ENCODE measurements at regions not wholly inside any gene's neighbourhood (a gene's known extent, or its start where the extent isn't known, plus 50 kb on each side); places are given as distances from the start of the nearest gene placed in this dataset.
A peak's percentile ranks its signal among the peaks of the same experiment; 100 is the strongest.
"Not testable (repeated sequence)": the region's sequence is repeated elsewhere in the genome, so short reads cannot be mapped to it uniquely, and the experiment has no call there.

DNA sequence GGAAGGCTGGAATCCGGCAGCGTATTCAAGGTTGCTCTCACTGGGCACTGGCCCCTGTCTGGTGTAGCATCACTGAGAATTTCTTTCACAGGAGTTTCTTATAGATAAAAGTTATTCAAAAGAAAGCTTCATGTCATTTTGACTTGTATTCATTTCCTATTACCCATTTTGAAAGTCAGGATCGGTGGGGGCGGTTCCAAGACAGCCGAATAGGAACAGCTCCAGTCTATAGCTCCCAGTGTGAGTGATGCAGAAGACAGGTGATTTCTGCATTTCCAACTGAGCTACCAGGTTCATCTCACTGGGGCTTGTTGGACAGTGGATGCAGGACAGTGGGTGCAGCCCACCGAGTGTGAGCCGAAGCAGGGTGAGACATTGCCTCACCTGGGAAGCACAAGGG, 51.5 kb upstream of the CDC42EP3 start:
- not testable (repeated sequence) for H3K4me3 ChIP-seq (ENCODE audit: low read depth in 1 of 3, low read length in 3 of 3); H3K27ac ChIP-seq (ENCODE audit: low read depth in 1 of 3, low read length in 2 of 3); H3K27me3 ChIP-seq (ENCODE audit: control insufficient read depth in 3 of 3, insufficient read depth in 3 of 3, low read length in 3 of 3); H3K4me1 ChIP-seq (ENCODE audit: control insufficient read depth in 3 of 3, insufficient read depth in 2 of 3, low read depth in 1 of 3, low read length in 2 of 3); H3K36me3 ChIP-seq (ENCODE audit: control insufficient read depth in 3 of 3, insufficient read depth in 2 of 3, low read depth in 1 of 3, low read length in 3 of 3); FAIRE-seq; H3K9me3 ChIP-seq (ENCODE audit: control insufficient read depth in 2 of 2, insufficient read depth in 1 of 2, low read depth in 1 of 2, low read length in 1 of 2); DNase-seq
- WGBS, 3 donors = 79 to 98% (median 97%) methylated on average over 7 of the region's 7 CpGs

DNA sequence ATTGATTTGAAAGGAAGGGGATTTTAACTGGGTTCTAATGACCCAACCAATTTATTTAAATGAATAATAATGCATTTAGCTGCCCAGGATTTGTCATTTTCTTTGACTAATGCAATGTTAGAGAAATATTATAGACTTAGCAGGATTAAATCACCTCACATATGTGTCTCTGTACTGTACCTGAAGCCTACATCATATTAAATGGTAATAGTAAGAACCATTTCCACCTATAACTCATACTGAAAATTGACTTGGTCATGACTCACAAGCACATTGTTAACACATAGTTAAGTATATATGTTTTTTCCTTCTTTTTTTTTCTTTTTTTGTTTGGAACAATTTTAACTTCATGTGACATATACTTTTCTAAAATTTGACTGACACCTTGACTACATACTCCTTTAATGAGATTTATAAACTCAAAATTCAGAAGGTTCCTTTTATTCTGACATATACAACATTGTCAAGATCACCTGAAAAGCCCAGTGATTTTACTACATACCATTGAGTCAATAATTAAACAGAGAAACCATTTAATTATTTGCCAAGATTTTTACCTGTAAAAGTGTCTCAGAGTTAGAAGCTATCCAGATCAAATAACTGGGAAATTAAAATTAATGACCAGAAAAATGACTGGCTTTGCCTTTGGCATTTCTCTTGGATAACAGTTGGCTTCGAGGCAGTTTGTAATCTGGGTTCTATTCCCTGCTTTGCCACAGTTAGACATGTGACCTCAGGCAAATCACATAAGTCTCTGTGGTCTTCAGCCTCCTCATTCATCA, 58.8 kb upstream of the CDC42EP3 start:
- Histone ChIP-seq H3K4me3 (ENCODE audit: low read depth in 1 of 3, low read length in 3 of 3) (no peak overlapping the region), H3K27ac (ENCODE audit: low read depth in 1 of 3, low read length in 2 of 3) (no peak overlapping the region), H3K4me1 (ENCODE audit: control insufficient read depth in 3 of 3, insufficient read depth in 2 of 3, low read depth in 1 of 3, low read length in 2 of 3) (no peaks in the 10 kb centered on the region), H3K9me3 (ENCODE audit: control insufficient read depth in 2 of 2, insufficient read depth in 1 of 2, low read depth in 1 of 2, low read length in 1 of 2) (no peaks in the 10 kb centered on the region), H3K27me3 (ENCODE audit: control insufficient read depth in 3 of 3, insufficient read depth in 3 of 3, low read length in 3 of 3) (no peaks in the 10 kb centered on the region), H3K36me3 (ENCODE audit: control insufficient read depth in 3 of 3, insufficient read depth in 2 of 3, low read depth in 1 of 3, low read length in 3 of 3) (no peaks in the 10 kb centered on the region)
- FAIRE-seq (no peak), DNase-seq (no peak)
- 17 to 57% (median 26%) methylated on average over 1 of the region's 1 CpG for WGBS, 3 donors

DNA sequence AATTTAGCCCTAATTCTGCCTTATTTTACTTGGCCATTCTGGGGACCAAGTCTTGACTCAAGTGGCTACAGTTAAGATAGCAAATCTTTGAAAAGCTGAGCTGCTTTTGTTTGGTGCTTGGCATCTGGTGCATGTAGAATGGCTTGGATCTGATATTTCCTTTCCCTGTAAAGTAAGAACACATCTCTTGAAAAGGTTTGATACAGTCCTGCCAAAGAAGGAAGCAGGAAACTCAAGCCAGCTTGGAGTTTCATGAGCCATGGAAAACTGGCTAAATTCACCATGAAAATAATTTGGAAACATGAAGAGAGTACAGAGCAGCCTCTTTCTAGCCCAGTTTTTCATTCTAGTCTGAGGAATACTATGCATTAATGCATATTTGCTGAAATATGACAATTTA, 61.0 kb upstream of the CDC42EP3 start:
- not testable (repeated sequence) for H3K27me3 ChIP-seq (ENCODE audit: control insufficient read depth in 3 of 3, insufficient read depth in 3 of 3, low read length in 3 of 3); H3K4me3 ChIP-seq (ENCODE audit: low read depth in 1 of 3, low read length in 3 of 3)

DNA sequence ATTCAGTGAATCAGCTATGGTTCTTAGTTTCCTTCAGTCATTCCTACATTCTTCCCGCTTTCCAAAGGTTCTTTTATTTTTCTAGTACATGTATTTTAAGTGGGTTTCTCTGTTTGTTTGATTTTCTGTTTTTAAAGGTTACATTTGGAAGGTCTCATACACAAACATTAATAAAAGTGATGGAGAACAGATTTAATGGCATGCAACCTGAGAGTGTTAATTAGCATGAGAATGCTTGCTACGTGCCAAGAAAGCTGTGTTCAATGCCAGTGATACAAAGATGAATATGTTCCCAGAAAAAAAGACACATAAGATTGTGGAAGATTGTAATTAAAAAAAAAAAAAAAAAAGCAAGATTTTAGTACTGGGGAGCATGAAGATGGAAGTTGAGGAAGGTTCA, 61.8 kb upstream of the CDC42EP3 start:
- Histone ChIP-seq H3K9me3 (ENCODE audit: control insufficient read depth in 2 of 2, insufficient read depth in 1 of 2, low read depth in 1 of 2, low read length in 1 of 2) (no peaks in the 10 kb centered on the region), H3K27me3 (ENCODE audit: control insufficient read depth in 3 of 3, insufficient read depth in 3 of 3, low read length in 3 of 3) (no peaks in the 10 kb centered on the region), H3K4me1 (ENCODE audit: control insufficient read depth in 3 of 3, insufficient read depth in 2 of 3, low read depth in 1 of 3, low read length in 2 of 3) (no peaks in the 10 kb centered on the region), H3K4me3 (ENCODE audit: low read depth in 1 of 3, low read length in 3 of 3) (no peak overlapping the region), H3K27ac (ENCODE audit: low read depth in 1 of 3, low read length in 2 of 3) (no peak overlapping the region), H3K36me3 (ENCODE audit: control insufficient read depth in 3 of 3, insufficient read depth in 2 of 3, low read depth in 1 of 3, low read length in 3 of 3) (no peaks in the 10 kb centered on the region)
- DNase-seq (no peak), FAIRE-seq (no peak)
- WGBS, 3 donors = 59 to 72% (median 68%) methylated on average over 2 of the region's 2 CpGs

More for the DNA sequence above, 61.0 kb upstream of the CDC42EP3 start:
- not testable (repeated sequence) for H3K4me1 ChIP-seq (ENCODE audit: control insufficient read depth in 3 of 3, insufficient read depth in 2 of 3, low read depth in 1 of 3, low read length in 2 of 3); DNase-seq; FAIRE-seq; H3K27ac ChIP-seq (ENCODE audit: low read depth in 1 of 3, low read length in 2 of 3); H3K36me3 ChIP-seq (ENCODE audit: control insufficient read depth in 3 of 3, insufficient read depth in 2 of 3, low read depth in 1 of 3, low read length in 3 of 3); H3K9me3 ChIP-seq (ENCODE audit: control insufficient read depth in 2 of 2, insufficient read depth in 1 of 2, low read depth in 1 of 2, low read length in 1 of 2)

DNA sequence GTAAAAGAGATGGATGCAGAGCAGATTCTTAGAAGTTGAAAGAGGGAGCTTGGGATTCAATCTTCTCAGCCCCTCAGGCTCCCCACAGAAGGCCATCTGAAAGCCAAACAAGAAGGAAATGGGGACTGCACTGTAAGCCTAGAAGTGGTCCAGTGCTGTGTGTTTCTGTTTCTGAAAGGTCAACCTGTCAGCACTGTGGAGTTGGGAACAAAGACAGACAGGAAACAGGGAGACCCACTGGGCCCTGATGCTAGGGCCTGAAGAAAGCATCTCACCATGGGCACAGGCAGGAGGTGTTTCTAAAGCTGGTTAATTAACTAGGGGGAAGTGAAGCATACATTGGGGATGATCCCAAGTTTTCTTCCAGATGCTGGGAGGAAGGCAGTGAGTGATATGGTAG, 62.5 kb upstream of the CDC42EP3 start:
- H3K36me3 ChIP-seq (ENCODE audit: control insufficient read depth in 3 of 3, insufficient read depth in 2 of 3, low read depth in 1 of 3, low read length in 3 of 3); H3K4me3 ChIP-seq (ENCODE audit: low read depth in 1 of 3, low read length in 3 of 3); DNase-seq; FAIRE-seq; H3K27me3 ChIP-seq (ENCODE audit: control insufficient read depth in 3 of 3, insufficient read depth in 3 of 3, low read length in 3 of 3); H3K4me1 ChIP-seq (ENCODE audit: control insufficient read depth in 3 of 3, insufficient read depth in 2 of 3, low read depth in 1 of 3, low read length in 2 of 3); H3K27ac ChIP-seq (ENCODE audit: low read depth in 1 of 3, low read length in 2 of 3); H3K9me3 ChIP-seq (ENCODE audit: control insufficient read depth in 2 of 2, insufficient read depth in 1 of 2, low read depth in 1 of 2, low read length in 1 of 2): not testable (repeated sequence)

DNA sequence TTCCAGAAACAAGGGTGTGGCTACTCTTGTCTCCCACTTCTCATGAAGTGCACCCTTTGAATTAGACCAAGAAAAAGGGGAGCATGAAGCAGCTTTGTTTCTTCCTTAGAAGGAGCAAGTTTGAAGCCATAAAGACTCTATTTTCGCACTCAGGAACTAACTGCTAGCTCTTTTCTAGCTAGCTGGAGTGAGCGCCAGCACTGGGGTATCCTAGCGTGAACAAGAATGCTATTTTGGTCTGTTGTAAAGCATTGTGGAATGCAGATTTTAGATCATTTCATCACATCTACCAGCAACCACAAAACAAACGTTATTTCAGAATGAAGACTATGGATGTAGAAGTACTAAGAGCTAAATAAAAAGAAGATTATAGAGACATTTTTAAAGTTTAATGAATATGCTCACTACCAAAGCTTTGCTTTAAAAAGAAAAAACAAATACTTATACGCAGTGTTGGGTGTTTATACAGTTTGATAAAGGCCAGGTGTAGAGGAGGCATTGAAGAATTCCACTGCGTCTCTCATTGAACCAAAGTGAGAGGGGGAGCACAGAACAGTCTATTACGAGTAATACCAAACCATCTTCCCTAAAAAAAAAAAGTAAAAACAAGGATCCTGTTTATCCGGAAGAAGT, 63.6 kb upstream of the CDC42EP3 start:
- H3K27ac ChIP-seq (ENCODE audit: low read depth in 1 of 3, low read length in 2 of 3) = peak overlapping the region in 1 of 3 donors; percentile 17
- H3K36me3 ChIP-seq (ENCODE audit: control insufficient read depth in 3 of 3, insufficient read depth in 2 of 3, low read depth in 1 of 3, low read length in 3 of 3); H3K9me3 ChIP-seq (ENCODE audit: control insufficient read depth in 2 of 2, insufficient read depth in 1 of 2, low read depth in 1 of 2, low read length in 1 of 2); H3K4me1 ChIP-seq (ENCODE audit: control insufficient read depth in 3 of 3, insufficient read depth in 2 of 3, low read depth in 1 of 3, low read length in 2 of 3); H3K4me3 ChIP-seq (ENCODE audit: low read depth in 1 of 3, low read length in 3 of 3); FAIRE-seq; H3K27me3 ChIP-seq (ENCODE audit: control insufficient read depth in 3 of 3, insufficient read depth in 3 of 3, low read length in 3 of 3); DNase-seq: not testable (repeated sequence)
- 67 to 79% (median 78%) methylated on average over 8 of the region's 8 CpGs for WGBS, 3 donors

DNA sequence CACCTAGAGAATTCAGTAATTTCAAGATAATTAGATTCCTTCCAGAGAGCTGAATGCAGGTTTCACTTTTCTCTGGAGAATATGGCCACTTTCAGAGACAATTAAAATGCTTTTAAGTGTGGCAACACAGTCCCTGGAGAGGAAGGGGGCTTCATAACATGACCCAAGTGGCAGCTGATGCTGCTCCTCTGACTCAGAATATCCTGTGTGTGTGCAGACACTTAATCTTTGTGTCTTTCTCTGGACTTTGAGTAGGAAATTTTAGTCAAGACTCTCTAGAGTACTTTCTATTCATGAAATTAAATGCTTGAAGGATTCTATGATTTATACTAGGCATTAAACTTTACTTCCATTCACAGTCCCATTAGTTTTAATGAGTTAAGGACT, 64.1 kb upstream of the CDC42EP3 start:
- not testable (repeated sequence) for H3K27me3 ChIP-seq (ENCODE audit: control insufficient read depth in 3 of 3, insufficient read depth in 3 of 3, low read length in 3 of 3); FAIRE-seq; H3K4me1 ChIP-seq (ENCODE audit: control insufficient read depth in 3 of 3, insufficient read depth in 2 of 3, low read depth in 1 of 3, low read length in 2 of 3); H3K4me3 ChIP-seq (ENCODE audit: low read depth in 1 of 3, low read length in 3 of 3); DNase-seq; H3K36me3 ChIP-seq (ENCODE audit: control insufficient read depth in 3 of 3, insufficient read depth in 2 of 3, low read depth in 1 of 3, low read length in 3 of 3); H3K9me3 ChIP-seq (ENCODE audit: control insufficient read depth in 2 of 2, insufficient read depth in 1 of 2, low read depth in 1 of 2, low read length in 1 of 2)
- peak overlapping the region in 1 of 3 donors; percentile 17 for H3K27ac ChIP-seq (ENCODE audit: low read depth in 1 of 3, low read length in 2 of 3)

DNA sequence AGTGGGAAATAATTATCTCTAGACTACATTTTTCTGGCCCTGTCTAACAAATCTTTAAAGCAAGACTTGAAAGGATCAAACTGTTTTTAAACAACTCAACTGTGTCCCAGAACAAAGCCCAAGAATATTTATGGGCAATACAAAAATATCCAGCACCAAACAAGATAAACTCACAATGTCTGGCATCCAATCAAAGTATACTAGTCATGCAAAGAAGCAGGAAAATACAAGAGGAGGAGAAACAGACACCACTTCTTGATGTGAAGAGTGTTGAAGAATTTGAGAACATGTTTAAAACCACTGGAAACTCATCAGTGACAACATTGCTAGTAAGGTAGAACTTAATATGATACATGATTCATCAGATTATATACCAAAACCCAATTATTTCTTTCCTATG, 66.1 kb upstream of the CDC42EP3 start:
- FAIRE-seq (no peak), DNase-seq (no peak)
- Histone ChIP-seq H3K4me1 (ENCODE audit: control insufficient read depth in 3 of 3, insufficient read depth in 2 of 3, low read depth in 1 of 3, low read length in 2 of 3) (no peaks in the 10 kb centered on the region), H3K9me3 (ENCODE audit: control insufficient read depth in 2 of 2, insufficient read depth in 1 of 2, low read depth in 1 of 2, low read length in 1 of 2) (no peaks in the 10 kb centered on the region), H3K27ac (ENCODE audit: low read depth in 1 of 3, low read length in 2 of 3) (no peak overlapping the region), H3K27me3 (ENCODE audit: control insufficient read depth in 3 of 3, insufficient read depth in 3 of 3, low read length in 3 of 3) (no peaks in the 10 kb centered on the region), H3K4me3 (ENCODE audit: low read depth in 1 of 3, low read length in 3 of 3) (no peak overlapping the region), H3K36me3 (ENCODE audit: control insufficient read depth in 3 of 3, insufficient read depth in 2 of 3, low read depth in 1 of 3, low read length in 3 of 3) (no peaks in the 10 kb centered on the region)
